Retinal pigment epithelial cell (primary cell): ENCODE measurements at regions not wholly inside any gene's neighbourhood (a gene's known extent, or its start where the extent isn't known, plus 50 kb on each side); places are given as distances from the start of the nearest gene placed in this dataset.

Experiments used
- DNase-seq: peaks from one replicate; pipeline ENCODE4 v3.0.0-alpha.2; 2010; ENCODE audit warnings: low read depth
- H3K4me3 ChIP-seq: 2 replicates; pipeline ENCODE4 v1.5.1; 2011; ENCODE audit warnings: mild to moderate bottlenecking, low read length, control low read depth, moderate library complexity
- CTCF ChIP-seq: conservative IDR thresholded peaks from 2 replicates; pipeline ENCODE4 v1.5.1; 2011; ENCODE audit warnings: low read depth, low read length, control low read depth, inconsistent platforms

GRCh38 chr9:129469188-129469987, 151.5 kb downstream of the C9orf50 start:
- H3K4me3 ChIP-seq, result no peak overlapping the region
- TF ChIP-seq CTCF, result no peak
- DNase-seq, result no peak

- H3K4me3 ChIP-seq, result no peak overlapping the region
- no peak for TF ChIP-seq CTCF
- DNase-seq, result no peak
Observed at GRCh38 chr9:129467739-129468666, 152.9 kb downstream of the C9orf50 start.

- DNase-seq, result no peak
- TF ChIP-seq CTCF, result no peak
- no peak overlapping the region for H3K4me3 ChIP-seq
Observed at GRCh38 chr9:129467004-129467588, 153.8 kb downstream of the C9orf50 start.

- no peak overlapping the region for H3K4me3 ChIP-seq
- no peak for TF ChIP-seq CTCF
- no peak for DNase-seq
Observed at GRCh38 chr9:129465834-129466535, 154.9 kb downstream of the C9orf50 start.

GRCh38 chr9:129464972-129465833, 155.7 kb downstream of the C9orf50 start:
- H3K4me3 ChIP-seq, result no peak overlapping the region
- no peak for DNase-seq
- no peak for TF ChIP-seq CTCF

GRCh38 chr9:129463994-129464393, 156.9 kb downstream of the C9orf50 start:
- H3K4me3 ChIP-seq, result no peak overlapping the region
- no peak for DNase-seq
- no peak for TF ChIP-seq CTCF
